Natural killer cell (primary cell): ENCODE measurements at regions not wholly inside any gene's neighbourhood (a gene's known extent, or its start where the extent isn't known, plus 50 kb on each side); places are given as distances from the start of the nearest gene placed in this dataset.

ENCODE experiments used
- ATAC-seq, 3 donors: fragments of 150-1000 bp in 2 of 3; fragments of 200-7000 bp in 1 of 3; cut with Tn5 transposase; 1 replicate in 1 of 3; 2 replicates in 2 of 3; pipeline ENCODE4 v1.10.0; 2021; ENCODE audit warnings: mild to moderate bottlenecking in 2 of 3, moderate library complexity in 2 of 3
- DNase-seq, 2 donors: peaks; one replicate each; pipeline versions ENCODE4 v3.0.0 to v3.0.0-alpha.2; 2013 to 2021; ENCODE audit warnings: mixed read lengths in 1 of 2
- H3K27ac ChIP-seq: one replicate; pipeline ENCODE4 v1.5.1; 2013; ENCODE audit warnings: mild to moderate bottlenecking, low read length
- H3K27me3 ChIP-seq: one replicate; pipeline ENCODE4 v1.6.1; 2013; ENCODE audit warnings: low read length; ENCODE audit not compliant: control insufficient read depth, insufficient read depth
- H3K36me3 ChIP-seq: one replicate; pipeline ENCODE4 v1.6.1; 2013; ENCODE audit warnings: low read length; ENCODE audit not compliant: control insufficient read depth, insufficient read depth
- H3K4me1 ChIP-seq: one replicate; pipeline ENCODE4 v1.6.1; 2013; ENCODE audit warnings: low read length; ENCODE audit not compliant: control insufficient read depth, insufficient read depth
- H3K4me3 ChIP-seq: one replicate; pipeline ENCODE4 v1.5.1; 2013; ENCODE audit warnings: low read length
- H3K9me3 ChIP-seq: one replicate; pipeline ENCODE4 v1.6.1; 2013; ENCODE audit warnings: low read length; ENCODE audit not compliant: control insufficient read depth, insufficient read depth
- H3K27ac Mint-ChIP-seq, 2 donors: one replicate each; pipeline ENCODE4 v1.8.0; 2022; ENCODE audit warnings: mild to moderate bottlenecking in 2 of 2, mixed read lengths in 2 of 2, moderate library complexity in 1 of 2
- H3K27me3 Mint-ChIP-seq, 2 donors: one replicate each; pipeline ENCODE4 v1.8.0; 2022; ENCODE audit warnings: low read depth in 2 of 2, mixed read lengths in 2 of 2
- H3K36me3 Mint-ChIP-seq: one replicate; pipeline ENCODE4 v1.8.0; 2022; ENCODE audit warnings: mixed read lengths
- H3K4me1 Mint-ChIP-seq, 2 donors: one replicate each; pipeline ENCODE4 v1.8.0; 2022; ENCODE audit warnings: mixed read lengths in 2 of 2
- H3K4me3 Mint-ChIP-seq: one replicate; pipeline ENCODE4 v1.8.0; 2022; ENCODE audit warnings: mild to moderate bottlenecking, moderate library complexity, mixed read lengths
- H3K9me3 Mint-ChIP-seq, 2 donors: one replicate each; pipeline ENCODE4 v1.8.0; 2022; ENCODE audit warnings: mixed read lengths in 2 of 2
- CTCF ChIP-seq: fragments of 200-600 bp; IDR thresholded peaks from one replicate; pipeline ENCODE4 v1.8.0; 2022; ENCODE audit warnings: antibody characterized with exemption
- WGBS: methylation state at CpG from one replicate; pipeline ENCODE4 v1.1.7; 2013; ENCODE audit warnings: missing lambda C conversion rate; ENCODE audit not compliant: insufficient coverage; 5-methylcytosine and 5-hydroxymethylcytosine counted together
- intact Hi-C: fragments of 100-400 bp; cut with micrococcal nuclease; formaldehyde crosslinking; loops from one replicate; pipeline ENCODE4 v1.14.2; 2022

GRCh38 chr1:29593601-29594382 is 357.5 kb downstream of the PTPRU start:
- 73% methylated on average over 4 of the region's 4 CpGs for WGBS
- no peaks in the 10 kb centered on the region for H3K4me1 Mint-ChIP-seq

GRCh38 chr1:29592731-29593130 is 356.4 kb downstream of the PTPRU start:
- Mint-ChIP-seq H3K4me1 (no peaks in the 10 kb centered on the region), H3K9me3 (no peaks in the 10 kb centered on the region), H3K27ac (no peak overlapping the region), H3K36me3 (no peaks in the 10 kb centered on the region), H3K4me3 (no peak overlapping the region), H3K27me3 (peaks cover 4 to 12% of the 10 kb centered on the region in 2 donors)
- Histone ChIP-seq H3K4me3 (no peak overlapping the region), H3K27ac (no peak overlapping the region), H3K4me1 (no peaks in the 10 kb centered on the region), H3K36me3 (no peaks in the 10 kb centered on the region), H3K9me3 (no peaks in the 10 kb centered on the region), H3K27me3 (no peaks in the 10 kb centered on the region)
- no peak for ATAC-seq
- no peak for TF ChIP-seq CTCF
- no peak for DNase-seq
- WGBS = 33% methylated on average over 5 of the region's 5 CpGs
- intact Hi-C loops = no loop called here

More at GRCh38 chr1:29593601-29594382, 357.5 kb downstream of the PTPRU start:
- Histone ChIP-seq H3K27ac (no peak overlapping the region), H3K4me1 (no peaks in the 10 kb centered on the region), H3K36me3 (no peaks in the 10 kb centered on the region), H3K9me3 (no peaks in the 10 kb centered on the region), H3K4me3 (no peak overlapping the region), H3K27me3 (no peaks in the 10 kb centered on the region)
- DNase-seq = no peak
- Mint-ChIP-seq H3K27ac (no peak overlapping the region), H3K27me3 (peaks cover 4 to 13% of the 10 kb centered on the region in 2 donors), H3K9me3 (no peaks in the 10 kb centered on the region), H3K36me3 (no peaks in the 10 kb centered on the region), H3K4me3 (no peak overlapping the region)
- intact Hi-C loops = no loop called here
- ATAC-seq = no peak
- TF ChIP-seq CTCF = no peak

- WGBS = 85% methylated on average over 6 of the region's 6 CpGs
- Histone ChIP-seq H3K9me3 (no peaks in the 10 kb centered on the region), H3K27ac (no peak overlapping the region), H3K4me3 (no peak overlapping the region), H3K36me3 (no peaks in the 10 kb centered on the region), H3K27me3 (no peaks in the 10 kb centered on the region), H3K4me1 (no peaks in the 10 kb centered on the region)
- peaks cover 7 to 8% of the 10 kb centered on the region in 2 donors for H3K27me3 Mint-ChIP-seq
- no peak for DNase-seq
- no peaks in the 10 kb centered on the region for H3K4me1 Mint-ChIP-seq
- no peaks in the 10 kb centered on the region for H3K9me3 Mint-ChIP-seq
- H3K4me3 Mint-ChIP-seq = no peak overlapping the region
- no peak for TF ChIP-seq CTCF
- H3K36me3 Mint-ChIP-seq = no peaks in the 10 kb centered on the region
- intact Hi-C loops = no loop called here
- peak in 1 of 3 donors; percentile 6 for ATAC-seq
- no peak overlapping the region for H3K27ac Mint-ChIP-seq
These were observed 355.9 kb downstream of the PTPRU start for GRCh38 chr1:29592261-29592615.
